GM04504 (cell line): ENCODE measurements at regions not wholly inside any gene's neighbourhood (a gene's known extent, or its start where the extent isn't known, plus 50 kb on each side); places are given as distances from the start of the nearest gene placed in this dataset.
"Not testable (repeated sequence)": the region's sequence is repeated elsewhere in the genome, so short reads cannot be mapped to it uniquely, and the experiment has no call there.

Experiments
- DNase-seq: peaks from one replicate; pipeline ENCODE4 v3.0.0-alpha.2; 2012; ENCODE audit warnings: low read depth

- DNase-seq: peak; percentile 67
These were observed 153.9 kb upstream of the ZC3H12C start for GRCh38 chr11:109939166-109939810.

GRCh38 chr11:109940816-109941215, 152.4 kb upstream of the ZC3H12C start:
- DNase-seq: peak; percentile 79

- DNase-seq: no peak
These were observed 147.4 kb upstream of the ZC3H12C start for GRCh38 chr11:109945626-109946321.

- peak; percentile 87 for DNase-seq
These were observed 146.8 kb upstream of the ZC3H12C start for GRCh38 chr11:109946322-109946846.

GRCh38 chr11:109954534-109954933, 138.7 kb upstream of the ZC3H12C start:
- DNase-seq: no peak

- no peak for DNase-seq
These were observed 136.9 kb upstream of the ZC3H12C start for GRCh38 chr11:109956124-109956793.

GRCh38 chr11:109957000-109957399, 136.2 kb upstream of the ZC3H12C start:
- no peak for DNase-seq

- no peak for DNase-seq
These were observed 135.6 kb upstream of the ZC3H12C start for GRCh38 chr11:109957601-109958000.

- no peak for DNase-seq
These were observed 134.9 kb upstream of the ZC3H12C start for GRCh38 chr11:109958131-109958820.

GRCh38 chr11:109958821-109959166, 134.4 kb upstream of the ZC3H12C start:
- DNase-seq: no peak

GRCh38 chr11:109960831-109961230, 132.4 kb upstream of the ZC3H12C start:
- peak; percentile 83 for DNase-seq

- no peak for DNase-seq
These were observed 131.9 kb upstream of the ZC3H12C start for GRCh38 chr11:109961261-109961660.

GRCh38 chr11:109963101-109963500, 130.1 kb upstream of the ZC3H12C start:
- DNase-seq: no peak

- DNase-seq: no peak
These were observed 128.7 kb upstream of the ZC3H12C start for GRCh38 chr11:109964487-109964886.

GRCh38 chr11:109965445-109965844, 127.7 kb upstream of the ZC3H12C start:
- DNase-seq: not testable (repeated sequence)

- not testable (repeated sequence) for DNase-seq
These were observed 127.3 kb upstream of the ZC3H12C start for GRCh38 chr11:109965926-109966325.

GRCh38 chr11:109967136-109967535, 126.1 kb upstream of the ZC3H12C start:
- not testable (repeated sequence) for DNase-seq

GRCh38 chr11:109968299-109968698, 124.9 kb upstream of the ZC3H12C start:
- no peak for DNase-seq

GRCh38 chr11:109968781-109969180, 124.4 kb upstream of the ZC3H12C start:
- no peak for DNase-seq

GRCh38 chr11:109970516-109971183, 122.5 kb upstream of the ZC3H12C start:
- no peak for DNase-seq

- no peak for DNase-seq
These were observed 122.0 kb upstream of the ZC3H12C start for GRCh38 chr11:109971184-109971523.

GRCh38 chr11:109972181-109972715, 120.9 kb upstream of the ZC3H12C start:
- no peak for DNase-seq
